ENCODE measurements at regions not wholly inside any gene's neighbourhood (a gene's known extent, or its start where the extent isn't known, plus 50 kb on each side); places are given as distances from the start of the nearest gene placed in this dataset.

- ATAC-seq (ENCODE audit: low FRiP score in 2 of 2) (no peak), DNase-seq (no peak)
- Histone ChIP-seq H3K27ac (no peak overlapping the region), H3K36me3 (no peaks in the 10 kb centered on the region), H3K9me3 (peaks cover 0 to 17% (median 12%) of the 10 kb centered on the region in 4 donors), H3K4me3 (no peak overlapping the region), H3K27me3 (no peaks in the 10 kb centered on the region), H3K4me1 (peaks cover 0 to 12% (median 9%) of the 10 kb centered on the region in 4 donors)
- no peak for TF ChIP-seq POLR2A (IDR thresholded peaks at IDR 0.05)
- TF ChIP-seq, protein P1, sequence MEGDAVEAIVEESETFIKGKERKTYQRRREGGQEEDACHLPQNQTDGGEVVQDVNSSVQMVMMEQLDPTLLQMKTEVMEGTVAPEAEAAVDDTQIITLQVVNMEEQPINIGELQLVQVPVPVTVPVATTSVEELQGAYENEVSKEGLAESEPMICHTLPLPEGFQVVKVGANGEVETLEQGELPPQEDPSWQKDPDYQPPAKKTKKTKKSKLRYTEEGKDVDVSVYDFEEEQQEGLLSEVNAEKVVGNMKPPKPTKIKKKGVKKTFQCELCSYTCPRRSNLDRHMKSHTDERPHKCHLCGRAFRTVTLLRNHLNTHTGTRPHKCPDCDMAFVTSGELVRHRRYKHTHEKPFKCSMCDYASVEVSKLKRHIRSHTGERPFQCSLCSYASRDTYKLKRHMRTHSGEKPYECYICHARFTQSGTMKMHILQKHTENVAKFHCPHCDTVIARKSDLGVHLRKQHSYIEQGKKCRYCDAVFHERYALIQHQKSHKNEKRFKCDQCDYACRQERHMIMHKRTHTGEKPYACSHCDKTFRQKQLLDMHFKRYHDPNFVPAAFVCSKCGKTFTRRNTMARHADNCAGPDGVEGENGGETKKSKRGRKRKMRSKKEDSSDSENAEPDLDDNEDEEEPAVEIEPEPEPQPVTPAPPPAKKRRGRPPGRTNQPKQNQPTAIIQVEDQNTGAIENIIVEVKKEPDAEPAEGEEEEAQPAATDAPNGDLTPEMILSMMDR (IDR thresholded peaks at IDR 0.05): no peak
- no peak for TF ChIP-seq EP300 (IDR thresholded peaks at IDR 0.05)
- TF ChIP-seq POLR2AphosphoS5 (IDR thresholded peaks at IDR 0.05): no peak
- 98 to 100% methylated on average over 2 of the region's 2 CpGs for WGBS, 2 donors
Measured at GRCh38 chr7:131251371-131251770, 76.3 kb upstream of the MKLN1 start.

DNA sequence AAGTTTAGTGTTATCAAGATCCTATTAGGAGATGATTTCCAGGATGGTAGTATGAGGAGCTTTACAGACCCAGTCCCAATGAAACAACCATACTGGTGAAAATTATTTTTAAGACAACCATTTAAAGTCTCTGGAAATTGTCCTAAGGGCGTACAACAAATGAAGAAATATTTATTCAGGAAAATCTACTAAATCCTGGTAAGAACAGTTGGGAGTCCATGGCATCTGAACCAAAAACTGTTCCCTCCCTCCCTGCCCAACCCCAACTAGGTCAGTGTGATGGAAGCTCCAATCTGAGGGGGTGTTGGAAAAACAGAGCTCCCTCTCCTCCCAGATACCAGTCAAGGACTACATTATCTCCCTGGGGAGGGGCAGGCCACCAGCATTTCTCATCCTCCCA, 74.7 kb upstream of the MKLN1 start:
- DNase-seq (no peak), ATAC-seq (ENCODE audit: low FRiP score in 2 of 2) (no peak)
- H3K4me3 ChIP-seq: no peak overlapping the region
- WGBS, 2 donors: 86 to 95% methylated on average over 1 of the region's 1 CpG
- peaks cover 0 to 17% (median 12%) of the 10 kb centered on the region in 4 donors for H3K9me3 ChIP-seq
- no peaks in the 10 kb centered on the region for H3K36me3 ChIP-seq
- peaks cover 0 to 12% (median 9%) of the 10 kb centered on the region in 4 donors for H3K4me1 ChIP-seq
- H3K27me3 ChIP-seq: no peaks in the 10 kb centered on the region
- no peak overlapping the region for H3K27ac ChIP-seq
- TF ChIP-seq, protein P1 (IDR thresholded peaks at IDR 0.05): no peak
- TF ChIP-seq POLR2AphosphoS5 (IDR thresholded peaks at IDR 0.05): no peak

DNA sequence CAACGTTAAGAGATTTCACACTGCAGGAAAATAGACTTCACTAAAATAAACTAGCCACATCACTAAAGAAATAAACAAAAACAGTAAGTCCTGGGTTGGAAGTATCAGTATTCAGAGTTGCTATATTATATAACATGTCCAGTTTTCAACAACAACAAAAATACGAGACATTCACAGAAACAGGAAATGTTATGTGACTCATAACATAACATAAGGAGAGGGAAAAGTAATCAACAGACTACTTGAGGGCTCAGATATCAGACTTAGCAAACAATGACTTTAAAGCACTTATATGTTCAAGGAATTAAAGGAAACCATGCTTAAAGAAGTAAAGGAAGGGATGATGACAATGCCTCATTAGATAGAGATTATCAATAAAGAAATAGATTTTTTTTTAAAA, 73.5 kb upstream of the MKLN1 start:
- Histone ChIP-seq H3K27me3 (no peaks in the 10 kb centered on the region), H3K4me1 (peaks cover 0 to 4% (median 2%) of the 10 kb centered on the region in 4 donors), H3K9me3 (peaks cover 0 to 17% (median 12%) of the 10 kb centered on the region in 4 donors), H3K27ac (no peak overlapping the region), H3K4me3 (no peak overlapping the region), H3K36me3 (no peaks in the 10 kb centered on the region)
- no peak for DNase-seq
- WGBS, 2 donors: 52 to 58% methylated on average over 2 of the region's 2 CpGs
- no peak for ATAC-seq (ENCODE audit: low FRiP score in 2 of 2)
- TF ChIP-seq POLR2AphosphoS5 (IDR thresholded peaks at IDR 0.05) (no peak), EP300 (IDR thresholded peaks at IDR 0.05) (no peak), POLR2A (IDR thresholded peaks at IDR 0.05) (no peak)
- TF ChIP-seq, protein P1 (IDR thresholded peaks at IDR 0.05): no peak

- H3K27ac ChIP-seq: no peak overlapping the region
- H3K9me3 ChIP-seq: peaks cover 0 to 17% (median 12%) of the 10 kb centered on the region in 4 donors
- no peaks in the 10 kb centered on the region for H3K4me1 ChIP-seq
- WGBS, 2 donors: 93 to 96% methylated on average over 1 of the region's 1 CpG
- ATAC-seq (ENCODE audit: low FRiP score in 2 of 2) (no peak), DNase-seq (no peak)
- no peak overlapping the region for H3K4me3 ChIP-seq
- no peaks in the 10 kb centered on the region for H3K27me3 ChIP-seq
- no peaks in the 10 kb centered on the region for H3K36me3 ChIP-seq
- TF ChIP-seq, protein P1 (IDR thresholded peaks at IDR 0.05): no peak
- TF ChIP-seq EP300 (IDR thresholded peaks at IDR 0.05): no peak
- no peak for TF ChIP-seq POLR2AphosphoS5 (IDR thresholded peaks at IDR 0.05)
- TF ChIP-seq POLR2A (IDR thresholded peaks at IDR 0.05): no peak
Measured at GRCh38 chr7:131255242-131255641, 72.4 kb upstream of the MKLN1 start.

DNA sequence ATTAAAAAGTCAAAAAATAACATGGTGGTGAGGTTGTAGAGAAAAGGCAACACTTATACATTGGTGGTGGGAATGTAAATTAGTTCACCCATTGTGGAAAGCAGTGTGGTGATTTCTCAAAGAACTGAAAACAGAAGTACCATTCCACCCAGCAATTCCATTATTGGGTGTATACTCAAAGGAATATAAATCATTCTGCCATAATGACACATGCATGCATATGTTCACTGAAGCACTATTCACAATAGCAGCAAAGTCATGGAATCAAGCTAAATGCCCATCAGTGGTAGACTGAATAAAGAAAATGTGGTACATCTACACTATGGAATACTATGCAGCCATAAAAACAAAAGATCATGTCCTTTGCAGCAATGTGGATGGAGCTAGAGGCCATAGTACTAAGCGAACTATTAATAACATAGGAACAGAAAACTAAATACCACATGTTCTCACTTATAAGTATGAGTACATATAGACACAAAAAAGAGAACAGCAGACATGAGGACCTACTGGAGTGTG, 66.1 kb upstream of the MKLN1 start:
- H3K9me3 ChIP-seq: no peaks in the 10 kb centered on the region
- no peak overlapping the region for H3K4me3 ChIP-seq
- TF ChIP-seq POLR2AphosphoS5 (IDR thresholded peaks at IDR 0.05) (no peak), POLR2A (IDR thresholded peaks at IDR 0.05) (no peak), EP300 (IDR thresholded peaks at IDR 0.05) (no peak)
- no peaks in the 10 kb centered on the region for H3K27me3 ChIP-seq
- DNase-seq (no peak), ATAC-seq (ENCODE audit: low FRiP score in 2 of 2) (no peak)
- H3K4me1 ChIP-seq: peaks cover 0 to 4% (median 0%) of the 10 kb centered on the region in 4 donors
- no peaks in the 10 kb centered on the region for H3K36me3 ChIP-seq
- H3K27ac ChIP-seq: no peak overlapping the region
- WGBS, 2 donors: 100% methylated on average over 1 of the region's 1 CpG

Measured in upper lobe of left lung (tissue), 6 donors.